ENCODE measurements at regions not wholly inside any gene's neighbourhood (a gene's known extent, or its start where the extent isn't known, plus 50 kb on each side); places are given as distances from the start of the nearest gene placed in this dataset.
"Not testable (repeated sequence)": the region's sequence is repeated elsewhere in the genome, so short reads cannot be mapped to it uniquely, and the experiment has no call there.

GRCh38 chr5:171714851-171715250, 70.8 kb upstream of the SMIM23 start:
- no peak for DNase-seq (ENCODE audit: low spot score)

GRCh38 chr5:171715551-171715950, 70.1 kb upstream of the SMIM23 start:
- DNase-seq (ENCODE audit: low spot score) = no peak

- no peak for DNase-seq (ENCODE audit: low spot score)
Observed at GRCh38 chr5:171720086-171720485, 65.5 kb upstream of the SMIM23 start.

GRCh38 chr5:171721464-171721863, 64.2 kb upstream of the SMIM23 start:
- no peak for DNase-seq (ENCODE audit: low spot score)

- no peak for DNase-seq (ENCODE audit: low spot score)
Observed at GRCh38 chr5:171724468-171725204, 61.0 kb upstream of the SMIM23 start.

GRCh38 chr5:171725205-171725601, 60.4 kb upstream of the SMIM23 start:
- DNase-seq (ENCODE audit: low spot score) = no peak

- not testable (repeated sequence) for DNase-seq (ENCODE audit: low spot score)
Observed at GRCh38 chr5:171726819-171727218, 58.8 kb upstream of the SMIM23 start.

GRCh38 chr5:171728686-171729085, 56.9 kb upstream of the SMIM23 start:
- no peak for DNase-seq (ENCODE audit: low spot score)

Measured in GM03348 (cell line).